ENCODE measurements at regions not wholly inside any gene's neighbourhood (a gene's known extent, or its start where the extent isn't known, plus 50 kb on each side); places are given as distances from the start of the nearest gene placed in this dataset.

DNA sequence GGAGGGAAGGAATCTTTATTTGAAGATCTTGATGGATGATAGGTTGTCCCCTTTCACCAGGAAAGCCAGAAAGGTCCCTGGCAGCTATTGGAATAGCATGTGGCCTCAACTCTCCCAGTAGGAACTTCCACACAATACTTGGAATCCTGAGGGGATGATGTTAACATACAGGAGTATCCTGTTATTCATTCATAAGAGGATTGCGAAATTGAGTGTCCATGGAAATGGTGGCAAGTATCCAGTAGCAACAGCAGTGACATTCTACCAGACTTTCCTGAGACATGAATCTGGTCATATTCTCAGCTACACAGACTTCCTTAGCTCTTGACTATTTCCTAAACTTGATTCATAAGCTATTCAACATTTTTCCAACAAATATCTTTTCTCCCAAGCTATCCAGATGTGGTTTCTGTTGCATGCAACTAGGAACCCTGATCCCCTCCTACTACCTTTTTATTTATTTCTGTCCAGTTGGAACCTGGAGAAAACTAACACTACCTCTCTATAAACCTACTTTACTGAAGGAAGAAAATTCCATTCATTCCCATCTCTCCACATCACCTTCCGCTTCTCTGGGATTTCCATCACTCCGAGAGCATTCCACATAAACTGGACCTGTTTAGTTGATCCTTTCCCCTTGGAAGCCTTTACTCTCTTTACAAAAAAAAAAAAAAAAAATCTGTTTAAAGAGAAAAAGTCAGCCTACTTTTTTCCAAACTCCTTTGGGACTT, 101.8 kb downstream of the ANXA5 start:
- TF ChIP-seq POLR2AphosphoS5 (IDR thresholded peaks at IDR 0.05) (no peak), POLR2A (IDR thresholded peaks at IDR 0.05) (no peak)
- TF ChIP-seq, protein P1, sequence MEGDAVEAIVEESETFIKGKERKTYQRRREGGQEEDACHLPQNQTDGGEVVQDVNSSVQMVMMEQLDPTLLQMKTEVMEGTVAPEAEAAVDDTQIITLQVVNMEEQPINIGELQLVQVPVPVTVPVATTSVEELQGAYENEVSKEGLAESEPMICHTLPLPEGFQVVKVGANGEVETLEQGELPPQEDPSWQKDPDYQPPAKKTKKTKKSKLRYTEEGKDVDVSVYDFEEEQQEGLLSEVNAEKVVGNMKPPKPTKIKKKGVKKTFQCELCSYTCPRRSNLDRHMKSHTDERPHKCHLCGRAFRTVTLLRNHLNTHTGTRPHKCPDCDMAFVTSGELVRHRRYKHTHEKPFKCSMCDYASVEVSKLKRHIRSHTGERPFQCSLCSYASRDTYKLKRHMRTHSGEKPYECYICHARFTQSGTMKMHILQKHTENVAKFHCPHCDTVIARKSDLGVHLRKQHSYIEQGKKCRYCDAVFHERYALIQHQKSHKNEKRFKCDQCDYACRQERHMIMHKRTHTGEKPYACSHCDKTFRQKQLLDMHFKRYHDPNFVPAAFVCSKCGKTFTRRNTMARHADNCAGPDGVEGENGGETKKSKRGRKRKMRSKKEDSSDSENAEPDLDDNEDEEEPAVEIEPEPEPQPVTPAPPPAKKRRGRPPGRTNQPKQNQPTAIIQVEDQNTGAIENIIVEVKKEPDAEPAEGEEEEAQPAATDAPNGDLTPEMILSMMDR (IDR thresholded peaks at IDR 0.05) = no peak

All from suprapubic skin (tissue), 4 donors.